ENCODE measurements at regions not wholly inside any gene's neighbourhood (a gene's known extent, or its start where the extent isn't known, plus 50 kb on each side); places are given as distances from the start of the nearest gene placed in this dataset.

GRCh38 chr2:198424112-198424511 lies 619.7 kb downstream of the PLCL1 start:
- no peak for DNase-seq (ENCODE audit: low read depth)

GRCh38 chr2:198417836-198418235 lies 613.4 kb downstream of the PLCL1 start:
- peak; percentile 9 for DNase-seq (ENCODE audit: low read depth)

GRCh38 chr2:198414976-198415375 lies 610.6 kb downstream of the PLCL1 start:
- DNase-seq (ENCODE audit: low read depth) = no peak

GRCh38 chr2:198411936-198412335 lies 607.5 kb downstream of the PLCL1 start:
- no peak for DNase-seq (ENCODE audit: low read depth)

GRCh38 chr2:198408171-198408570 lies 603.8 kb downstream of the PLCL1 start:
- DNase-seq (ENCODE audit: low read depth) = no peak

- no peak for DNase-seq (ENCODE audit: low read depth)
These were observed 600.9 kb downstream of the PLCL1 start for GRCh38 chr2:198405311-198405710.

- no peak for DNase-seq (ENCODE audit: low read depth)
These were observed 597.3 kb downstream of the PLCL1 start for GRCh38 chr2:198401644-198402043.

GRCh38 chr2:198400999-198401398 lies 596.6 kb downstream of the PLCL1 start:
- no peak for DNase-seq (ENCODE audit: low read depth)

GRCh38 chr2:198394208-198394607 lies 589.8 kb downstream of the PLCL1 start:
- DNase-seq (ENCODE audit: low read depth) = no peak

- DNase-seq (ENCODE audit: low read depth) = no peak
These were observed 586.3 kb downstream of the PLCL1 start for GRCh38 chr2:198390670-198391069.

GRCh38 chr2:198387677-198388076 lies 583.3 kb downstream of the PLCL1 start:
- DNase-seq (ENCODE audit: low read depth) = no peak

GRCh38 chr2:198385856-198386255 lies 581.5 kb downstream of the PLCL1 start:
- DNase-seq (ENCODE audit: low read depth) = no peak

- DNase-seq (ENCODE audit: low read depth) = no peak
These were observed 580.9 kb downstream of the PLCL1 start for GRCh38 chr2:198385326-198385725.

GRCh38 chr2:198383392-198383791 lies 579.0 kb downstream of the PLCL1 start:
- no peak for DNase-seq (ENCODE audit: low read depth)

GRCh38 chr2:198382811-198383210 lies 578.4 kb downstream of the PLCL1 start:
- DNase-seq (ENCODE audit: low read depth) = no peak

- no peak for DNase-seq (ENCODE audit: low read depth)
These were observed 572.3 kb downstream of the PLCL1 start for GRCh38 chr2:198376677-198377076.

GRCh38 chr2:198375083-198375410 lies 570.7 kb downstream of the PLCL1 start:
- DNase-seq (ENCODE audit: low read depth) = no peak

- peak; percentile 20 for DNase-seq (ENCODE audit: low read depth)
These were observed 570.1 kb downstream of the PLCL1 start for GRCh38 chr2:198374375-198375082.

- DNase-seq (ENCODE audit: low read depth) = no peak
These were observed 567.6 kb downstream of the PLCL1 start for GRCh38 chr2:198371921-198372543.

- no peak for DNase-seq (ENCODE audit: low read depth)
These were observed 566.9 kb downstream of the PLCL1 start for GRCh38 chr2:198371329-198371728.

GRCh38 chr2:198368089-198368488 lies 563.7 kb downstream of the PLCL1 start:
- no peak for DNase-seq (ENCODE audit: low read depth)

GRCh38 chr2:198362740-198363139 lies 558.3 kb downstream of the PLCL1 start:
- DNase-seq (ENCODE audit: low read depth) = no peak

GRCh38 chr2:198359308-198359707 lies 554.9 kb downstream of the PLCL1 start:
- no peak for DNase-seq (ENCODE audit: low read depth)

GRCh38 chr2:198356157-198356556 lies 551.8 kb downstream of the PLCL1 start:
- no peak for DNase-seq (ENCODE audit: low read depth)
